ENCODE measurements at regions not wholly inside any gene's neighbourhood (a gene's known extent, or its start where the extent isn't known, plus 50 kb on each side); places are given as distances from the start of the nearest gene placed in this dataset.

DNA sequence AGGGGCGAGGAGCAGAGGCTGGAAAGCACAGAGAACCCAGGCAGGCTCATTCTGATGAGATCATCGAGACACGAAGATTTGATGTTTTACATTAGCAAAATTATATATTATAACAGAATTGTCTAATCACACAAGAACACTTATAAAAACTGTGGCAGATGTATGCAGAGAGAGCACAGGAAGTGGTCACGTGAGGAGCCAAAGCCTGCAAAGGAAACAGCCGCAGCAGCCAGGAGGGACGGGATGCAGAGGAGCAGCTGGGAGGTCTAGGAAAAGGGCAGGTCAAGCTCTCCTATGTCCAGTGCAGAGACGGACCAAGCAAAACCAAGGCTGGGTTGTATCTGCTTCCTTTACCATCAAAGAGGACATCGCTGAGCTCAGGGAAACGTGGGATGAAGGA is 355.1 kb upstream of the MYT1L start:
- Histone ChIP-seq H3K9ac (replicated peaks in 1 of 4; ENCODE audit: extremely low read depth in 1 of 4, low read depth in 3 of 4, low read length in 3 of 4) (no peak overlapping the region), H3K4me1 (replicated peaks in 1 of 4; ENCODE audit: control insufficient read depth in 3 of 4, insufficient read depth in 4 of 4, low read length in 3 of 4) (peaks cover 0 to 11% (median 8%) of the 10 kb centered on the region in 4 experiments; a peak in 5 of 7 replicates), H2BK20ac (ENCODE audit: low read length) (no peak overlapping the region), H3K4ac (replicated peaks; ENCODE audit: insufficient read length, low read depth, low read length) (no peak overlapping the region), H2BK12ac (ENCODE audit: low read depth, low read length) (no peak overlapping the region), H4K91ac (replicated peaks; ENCODE audit: insufficient read length, low read length) (no peak overlapping the region), H2BK5ac (ENCODE audit: low read depth, low read length) (no peak overlapping the region), H3K9me3 (ENCODE audit: insufficient read depth in 2 of 2, low read depth in 1 of 2, low read length in 1 of 2) (no peaks in the 10 kb centered on the region), H3K27ac (ENCODE audit: low read depth, low read length) (no peak overlapping the region), H3K14ac (ENCODE audit: insufficient read length) (no peak overlapping the region), H3K18ac (ENCODE audit: extremely low read depth, low read length) (no peak overlapping the region), H3K36me3 (ENCODE audit: control insufficient read depth in 2 of 4, insufficient read depth in 4 of 4, low read length in 3 of 4) (no peaks in the 10 kb centered on the region), H2AK5ac (ENCODE audit: low read depth, low read length) (no peak overlapping the region), H3K4me2 (ENCODE audit: insufficient read depth in 1 of 2, low read depth in 2 of 2, low read length in 2 of 2) (no peak overlapping the region), H2BK15ac (ENCODE audit: low read length) (no peak overlapping the region), H4K5ac (ENCODE audit: insufficient read length, low read depth, low read length) (no peak overlapping the region), H3K27me3 (replicated peaks in 1 of 4; ENCODE audit: control insufficient read depth in 3 of 4, extremely low read depth in 1 of 4, insufficient read depth in 3 of 4, low read length in 3 of 4) (no peaks in the 10 kb centered on the region; a peak in 1 of 7 replicates), H3K79me2 (ENCODE audit: control insufficient read depth in 1 of 2, insufficient read depth in 2 of 2, low read length in 2 of 2) (no peaks in the 10 kb centered on the region), H3K23me2 (ENCODE audit: low read depth, low read length) (peaks cover 1% of the 10 kb centered on the region; the same call in 1 of the 2 replicates), H3K4me3 (ENCODE audit: extremely low read depth in 1 of 4, insufficient read depth in 2 of 4, low read depth in 3 of 4, low read length in 4 of 4) (no peak overlapping the region), H2BK120ac (replicated peaks; ENCODE audit: low read depth, low read length) (no peak overlapping the region), H4K20me1 (replicated peaks in 1 of 2; ENCODE audit: control insufficient read depth in 1 of 2, insufficient read depth in 2 of 2, low read length in 2 of 2) (no peaks in the 10 kb centered on the region), H3K23ac (ENCODE audit: insufficient read length) (no peak overlapping the region), H3K56ac (replicated peaks; ENCODE audit: insufficient read length, low read depth, low read length) (no peak overlapping the region), H4K8ac (ENCODE audit: extremely low read depth, insufficient read depth, low read length) (no peak overlapping the region), H2AFZ (ENCODE audit: low read length) (0 out of 2 replicates have a peak overlapping the region, but pooled peaks have one; percentile 53), H3K79me1 (ENCODE audit: low read depth, low read length) (no peaks in the 10 kb centered on the region)
- FAIRE-seq, result no peak
- ChIA-PET CTCF (ENCODE audit: partially characterized antibody) (no interaction called here), POLR2A (ENCODE audit: partially characterized antibody) (no interaction called here)
- WGBS, 2 experiments (ENCODE audit: extremely low coverage in 1 of 2, insufficient coverage in 1 of 2, insufficient read length in 1 of 2, insufficient replicate concordance in 2 of 2, low coverage in 1 of 2, low lambda C conversion rate in 2 of 2, missing lambda C conversion rate in 1 of 2), result 90% methylated on average over 9 of the region's 9 CpGs; no CpG with 5 or more reads in 1 of the 2 experiments
- no peak for TF ChIP-seq TCF12 (IDR thresholded peaks at IDR 0.05; ENCODE audit: low read depth, low read length)
- DNase-seq (ENCODE audit: low read depth in 1 of 2, low spot score in 2 of 2), result no peak

Measured in H1 (cell line).